SKM-1 treated with dmso at 0.1 percent for 144 hours (cell line): ENCODE measurements at regions not wholly inside any gene's neighbourhood (a gene's known extent, or its start where the extent isn't known, plus 50 kb on each side); places are given as distances from the start of the nearest gene placed in this dataset.

Source experiments
- DNase-seq: peaks from one replicate; lab custom pipeline; 2025; ENCODE audit not compliant: unreplicated experiment; lab: John Stamatoyannopoulos, UW

GRCh38 chr15:37837276-37837675 is 97.2 kb upstream of the TMCO5A start:
- no peak for DNase-seq

GRCh38 chr15:37847776-37848175 is 86.7 kb upstream of the TMCO5A start:
- no peak for DNase-seq

GRCh38 chr15:37856109-37856508 is 78.3 kb upstream of the TMCO5A start:
- DNase-seq: no peak

GRCh38 chr15:37860896-37861295 is 73.5 kb upstream of the TMCO5A start:
- no peak for DNase-seq

GRCh38 chr15:37865687-37866086 is 68.8 kb upstream of the TMCO5A start:
- DNase-seq: no peak

- DNase-seq: no peak
Measured at GRCh38 chr15:37870711-37871110, 63.7 kb upstream of the TMCO5A start.

GRCh38 chr15:37872661-37873060 is 61.8 kb upstream of the TMCO5A start:
- DNase-seq: no peak

- DNase-seq: no peak
Measured at GRCh38 chr15:37873336-37873735, 61.1 kb upstream of the TMCO5A start.

- DNase-seq: no peak
Measured at GRCh38 chr15:37876900-37877299, 57.5 kb upstream of the TMCO5A start.

- DNase-seq: no peak
Measured at GRCh38 chr15:37877851-37878741, 56.3 kb upstream of the TMCO5A start.

GRCh38 chr15:37880009-37880834 is 54.2 kb upstream of the TMCO5A start:
- peak; percentile 34 for DNase-seq

- no peak for DNase-seq
Measured at GRCh38 chr15:37880835-37881153, 53.6 kb upstream of the TMCO5A start.

GRCh38 chr15:37881237-37882013 is 53.0 kb upstream of the TMCO5A start:
- no peak for DNase-seq

- DNase-seq: no peak
Measured at GRCh38 chr15:37882640-37883039, 51.8 kb upstream of the TMCO5A start.
